RWPE1 (cell line): ENCODE measurements at regions not wholly inside any gene's neighbourhood (a gene's known extent, or its start where the extent isn't known, plus 50 kb on each side); places are given as distances from the start of the nearest gene placed in this dataset.

Experiments
- CTCF ChIA-PET: fragments of 350-600 bp; sonication (Branson Sonifier 250); formaldehyde crosslinking; extraction: SDS; loops from one replicate; lab custom pipeline; 2021; lab: Yijun Ruan, JAX
- POLR2A ChIA-PET: fragments of 400-600 bp; formaldehyde crosslinking; extraction: SDS; loops from one replicate; lab custom pipeline; 2020; ENCODE audit warnings: antibody characterized with exemption; ENCODE audit not compliant: low non-redundant PET; lab: Yijun Ruan, JAX
- DNase-seq: peaks from one replicate; pipeline ENCODE4 v3.0.0; 2012; ENCODE audit warnings: low spot score
- H3K27ac ChIP-seq: fragments of 450-650 bp; 2 replicates; pipeline ENCODE4 v1.5.1; 2017
- TF ChIP-seq, protein P1 (sequence below): fragments of 450-650 bp; conservative IDR thresholded peaks from 2 replicates; pipeline ENCODE4 v1.5.1; 2017; ENCODE audit warnings: low read depth, mild to moderate bottlenecking

DNA sequence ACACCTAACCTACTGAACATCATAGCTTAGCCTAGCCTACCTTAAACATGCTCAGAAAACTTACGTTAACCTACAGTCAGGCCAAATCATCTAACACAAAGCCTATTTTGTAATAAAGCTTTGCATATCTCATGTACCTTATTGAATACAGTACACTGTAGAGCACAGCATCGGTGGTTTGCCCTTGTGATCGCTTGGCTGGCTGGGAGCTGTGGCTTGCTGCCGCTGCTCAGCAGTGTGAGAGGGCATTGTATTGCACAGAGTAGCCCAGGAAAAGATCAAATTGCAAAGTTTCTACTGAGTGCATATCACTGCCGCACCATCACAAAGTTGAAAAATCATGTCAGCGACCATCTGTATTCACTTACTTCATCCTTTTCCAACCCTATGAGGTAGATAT lies 62.3 kb upstream of the NCK2 start:
- POLR2A ChIA-PET: no interaction called here
- TF ChIP-seq, protein P1, sequence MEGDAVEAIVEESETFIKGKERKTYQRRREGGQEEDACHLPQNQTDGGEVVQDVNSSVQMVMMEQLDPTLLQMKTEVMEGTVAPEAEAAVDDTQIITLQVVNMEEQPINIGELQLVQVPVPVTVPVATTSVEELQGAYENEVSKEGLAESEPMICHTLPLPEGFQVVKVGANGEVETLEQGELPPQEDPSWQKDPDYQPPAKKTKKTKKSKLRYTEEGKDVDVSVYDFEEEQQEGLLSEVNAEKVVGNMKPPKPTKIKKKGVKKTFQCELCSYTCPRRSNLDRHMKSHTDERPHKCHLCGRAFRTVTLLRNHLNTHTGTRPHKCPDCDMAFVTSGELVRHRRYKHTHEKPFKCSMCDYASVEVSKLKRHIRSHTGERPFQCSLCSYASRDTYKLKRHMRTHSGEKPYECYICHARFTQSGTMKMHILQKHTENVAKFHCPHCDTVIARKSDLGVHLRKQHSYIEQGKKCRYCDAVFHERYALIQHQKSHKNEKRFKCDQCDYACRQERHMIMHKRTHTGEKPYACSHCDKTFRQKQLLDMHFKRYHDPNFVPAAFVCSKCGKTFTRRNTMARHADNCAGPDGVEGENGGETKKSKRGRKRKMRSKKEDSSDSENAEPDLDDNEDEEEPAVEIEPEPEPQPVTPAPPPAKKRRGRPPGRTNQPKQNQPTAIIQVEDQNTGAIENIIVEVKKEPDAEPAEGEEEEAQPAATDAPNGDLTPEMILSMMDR: no peak
- DNase-seq: no peak

DNA sequence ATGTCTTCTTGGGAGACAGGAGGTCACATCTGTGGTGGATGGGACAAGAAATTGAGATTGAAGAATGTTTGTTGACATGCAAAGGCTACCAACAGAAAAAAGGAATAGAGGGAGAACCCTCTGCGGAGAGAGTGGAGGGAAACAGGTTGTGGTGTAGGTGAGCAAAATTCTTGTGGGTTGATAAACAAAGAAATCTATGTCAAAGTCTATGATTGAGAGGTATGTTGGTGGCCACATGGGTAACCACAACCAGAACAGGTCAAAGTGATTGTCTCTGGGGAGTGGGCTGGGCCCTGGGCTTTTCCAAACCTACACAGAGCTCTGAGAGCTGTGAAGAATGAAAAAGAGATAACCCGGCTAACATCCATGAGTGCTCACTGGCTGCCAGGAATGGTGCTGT lies 62.8 kb upstream of the NCK2 start:
- TF ChIP-seq, protein P1: no peak
- ChIA-PET CTCF (no interaction called here), POLR2A (no interaction called here)
- no peak for DNase-seq
- H3K27ac ChIP-seq: no peak overlapping the region

More for the DNA sequence above, 62.3 kb upstream of the NCK2 start:
- no peak overlapping the region for H3K27ac ChIP-seq
- CTCF ChIA-PET: interaction anchor here (0.6 kb wide), 1 partner anchor 79 kb away, joined by 4 read pairs; no protein-coding TSS in a partner anchor

DNA sequence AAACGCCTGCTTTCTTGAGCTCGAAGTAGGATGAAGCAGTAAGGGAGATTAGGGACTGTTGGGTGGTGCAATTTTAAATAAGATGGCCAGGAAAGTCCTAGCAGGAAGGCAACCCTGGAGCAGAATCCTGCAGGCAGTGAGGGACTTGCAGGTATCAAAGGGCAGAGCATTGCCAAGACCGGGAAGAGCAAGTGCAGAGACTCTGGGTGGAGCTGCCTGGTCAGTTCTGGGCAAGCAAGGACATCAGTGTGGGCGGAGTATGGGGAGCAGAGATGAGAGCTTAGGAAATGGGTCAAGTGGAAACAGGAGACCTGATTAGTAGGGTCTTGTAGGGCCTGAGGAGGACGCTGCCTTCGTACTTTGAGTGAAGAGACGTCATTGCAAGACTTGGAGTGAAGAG lies 64.4 kb upstream of the NCK2 start:
- DNase-seq: no peak
- TF ChIP-seq, protein P1: no peak
- ChIA-PET POLR2A (interaction anchor here (0.8 kb wide), 1 partner anchor 11 kb away, joined by 3 read pairs; no protein-coding TSS in a partner anchor), CTCF (no interaction called here)
- no peak overlapping the region for H3K27ac ChIP-seq

- H3K27ac ChIP-seq: no peak overlapping the region
- ChIA-PET CTCF (interaction anchor here (0.6 kb wide), 1 partner anchor 13 kb away, joined by 3 read pairs; no protein-coding TSS in a partner anchor), POLR2A (no interaction called here)
- TF ChIP-seq, protein P1: no peak
- DNase-seq: no peak
These were observed 66.4 kb upstream of the NCK2 start for GRCh38 chr2:105678346-105678745.

DNA sequence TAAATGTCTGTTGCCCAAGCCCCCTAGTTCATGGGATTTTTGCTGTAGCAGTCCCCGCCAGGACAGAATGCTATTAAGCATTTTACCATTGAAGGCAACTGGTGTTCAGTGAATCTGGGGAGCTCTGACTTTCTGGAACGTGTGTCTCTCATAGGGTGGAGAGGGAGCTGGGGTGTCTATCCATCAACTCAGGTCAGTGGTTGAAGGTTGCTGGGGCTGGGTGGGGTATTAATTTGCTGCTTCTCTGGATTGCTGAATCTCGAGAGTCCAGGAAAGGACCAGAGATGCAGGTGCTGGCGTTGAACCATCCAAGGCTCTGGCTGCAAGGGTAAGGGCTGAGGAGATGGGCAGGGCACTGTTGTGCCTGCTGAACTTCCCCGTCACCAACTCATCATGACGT lies 66.8 kb upstream of the NCK2 start:
- TF ChIP-seq, protein P1: no peak
- ChIA-PET CTCF (no interaction called here), POLR2A (no interaction called here)
- no peak for DNase-seq
- no peak overlapping the region for H3K27ac ChIP-seq

DNA sequence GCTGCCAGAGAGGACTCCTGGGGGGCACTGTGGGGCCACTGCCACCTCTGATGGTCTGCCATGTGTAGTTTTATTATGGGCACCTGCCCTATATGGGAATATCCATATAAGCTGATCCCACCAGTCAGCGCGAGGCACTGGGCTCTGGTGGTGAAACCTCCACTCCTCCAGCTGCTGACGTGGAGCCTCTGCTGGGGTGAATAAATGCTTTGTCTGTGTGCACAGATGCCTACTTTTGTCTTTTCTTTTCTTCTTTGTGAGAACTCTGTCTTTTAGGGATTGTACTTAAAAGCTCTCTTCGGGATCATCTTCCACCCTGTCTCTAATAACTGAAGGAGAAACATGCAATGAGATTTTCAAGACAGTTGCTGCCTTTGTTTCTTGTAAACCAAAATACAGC lies 68.9 kb upstream of the NCK2 start:
- POLR2A ChIA-PET: no interaction called here

More for the DNA sequence above, 68.9 kb upstream of the NCK2 start:
- TF ChIP-seq, protein P1: no peak
- no peak for DNase-seq
- H3K27ac ChIP-seq: no peak overlapping the region
- CTCF ChIA-PET: no interaction called here
